HG02623 (cell line): ENCODE measurements at regions not wholly inside any gene's neighbourhood (a gene's known extent, or its start where the extent isn't known, plus 50 kb on each side); places are given as distances from the start of the nearest gene placed in this dataset.

Experiments
- ATAC-seq: cut with Tn5 transposase; IDR thresholded peaks from one replicate; pipeline ENCODE4 v1.9.1; 2021; ENCODE audit warnings: moderate library complexity; ENCODE audit not compliant: unreplicated experiment

- ATAC-seq, result no peak
Measured at GRCh38 chr5:159833846-159834245, 82.4 kb upstream of the ADRA1B start.

DNA sequence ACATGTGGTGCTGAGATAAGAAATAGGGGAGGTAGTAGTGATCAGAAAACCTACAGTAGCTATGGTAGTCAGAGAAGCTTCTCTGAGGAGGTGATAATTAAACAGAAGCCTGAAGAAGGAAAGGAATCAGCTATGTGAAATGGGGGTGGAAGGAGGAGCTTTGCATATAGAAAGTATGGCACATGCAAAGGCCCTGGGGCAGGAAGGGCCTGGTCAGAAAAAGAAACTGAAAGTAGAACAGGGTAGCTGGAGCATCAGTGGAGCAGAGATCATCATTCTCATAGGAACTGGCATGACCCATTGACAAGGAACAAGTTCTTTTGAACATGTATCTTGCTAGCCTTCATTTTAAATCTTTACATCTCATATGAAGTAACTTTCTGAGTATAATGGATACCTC, 80.7 kb upstream of the ADRA1B start:
- no peak for ATAC-seq

GRCh38 chr5:159836691-159837090, 79.6 kb upstream of the ADRA1B start:
- ATAC-seq, result no peak

DNA sequence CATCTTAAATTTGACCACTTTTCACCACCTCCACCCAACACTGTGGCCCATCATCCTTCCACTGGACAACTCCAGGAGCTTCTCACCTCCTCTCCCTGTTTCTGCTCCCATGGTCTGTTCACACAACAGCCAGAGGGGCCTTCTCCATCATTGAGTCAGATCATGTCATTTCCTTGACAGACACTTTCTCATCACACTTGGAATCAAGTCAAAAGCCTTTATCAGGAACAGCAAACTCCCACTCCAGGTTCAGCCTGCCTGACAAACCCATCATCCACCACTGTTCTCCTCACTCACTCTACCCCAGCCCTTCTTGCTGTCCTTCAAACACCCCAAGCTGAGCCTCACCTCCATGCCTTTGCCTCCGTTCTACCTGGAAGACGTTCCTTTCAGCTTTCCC, 78.4 kb upstream of the ADRA1B start:
- ATAC-seq, result no peak

DNA sequence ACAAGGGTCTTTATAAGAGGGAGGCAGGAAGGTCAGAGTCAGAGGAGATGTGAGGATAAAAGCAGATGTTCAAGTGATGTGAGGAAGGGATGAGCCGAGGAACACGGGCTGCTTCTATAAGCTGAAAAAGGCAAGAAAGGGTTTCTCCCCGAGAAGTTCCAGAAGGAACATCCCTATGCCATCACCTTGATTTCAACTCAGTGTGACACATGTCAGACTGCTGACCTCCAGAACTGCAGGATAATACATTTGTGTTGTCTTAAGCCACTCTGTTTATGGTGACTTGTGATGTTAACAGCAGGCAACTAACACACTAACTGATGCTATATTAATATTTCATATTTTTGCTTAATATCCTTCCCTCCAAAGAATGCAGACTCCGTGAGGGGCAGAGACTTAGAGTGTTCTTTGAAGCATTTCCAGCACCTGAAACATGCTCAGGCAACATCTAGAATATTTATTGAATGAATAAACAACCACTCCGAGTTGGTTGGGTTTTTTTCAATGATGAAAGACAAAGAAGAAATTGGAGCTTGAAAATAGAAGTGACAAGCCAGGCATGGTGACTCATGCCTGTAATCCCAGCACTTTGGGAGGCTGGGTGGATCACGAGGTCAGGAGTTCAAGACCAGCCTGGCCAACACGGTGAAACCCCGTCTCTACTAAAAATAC, 77.6 kb upstream of the ADRA1B start:
- ATAC-seq, result no peak

DNA sequence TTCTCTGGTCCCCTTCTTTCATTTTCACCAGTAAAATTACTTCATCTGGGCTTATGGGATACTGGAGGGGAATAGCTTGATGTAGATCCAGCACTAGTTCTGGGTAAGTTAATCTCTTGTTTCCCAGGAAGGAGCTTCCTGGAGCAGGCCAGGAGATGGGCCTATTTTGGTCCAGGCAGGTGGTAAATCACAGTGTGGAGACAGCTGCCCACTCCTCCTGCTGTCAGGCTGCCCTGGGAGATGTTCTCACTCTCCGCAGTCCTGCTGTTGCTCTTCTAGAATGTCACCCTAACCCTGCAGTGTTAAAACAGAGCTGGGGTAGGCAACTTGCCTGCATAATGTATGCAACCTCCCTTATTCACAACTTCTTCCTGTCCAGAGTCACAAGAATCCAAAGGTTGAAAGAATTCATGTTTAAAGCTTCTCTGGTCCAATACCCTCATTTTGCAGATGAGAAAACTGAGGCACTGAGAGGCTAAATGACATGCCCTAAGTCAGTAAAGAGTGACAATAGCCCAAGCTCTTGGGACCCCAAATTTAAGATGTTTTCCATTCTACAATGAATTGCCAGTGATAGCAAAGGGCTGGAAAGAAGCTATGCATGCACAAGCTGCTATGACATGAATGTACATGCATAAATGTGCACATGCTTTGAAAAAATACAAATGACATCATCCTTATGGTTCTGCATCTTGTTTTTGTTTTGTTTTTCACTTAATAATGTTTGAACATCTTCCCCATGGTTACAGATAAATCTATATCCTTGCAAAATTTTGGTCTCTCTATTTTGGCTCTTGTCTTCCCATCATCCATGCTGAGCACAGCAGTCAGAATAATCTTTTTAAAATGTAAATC, 71.8 kb upstream of the ADRA1B start:
- ATAC-seq, result no peak

GRCh38 chr5:159849437-159850083, 66.7 kb upstream of the ADRA1B start:
- no peak for ATAC-seq

GRCh38 chr5:159850160-159850559, 66.1 kb upstream of the ADRA1B start:
- ATAC-seq, result no peak

- no peak for ATAC-seq
Measured at GRCh38 chr5:159851053-159851452, 65.2 kb upstream of the ADRA1B start.

DNA sequence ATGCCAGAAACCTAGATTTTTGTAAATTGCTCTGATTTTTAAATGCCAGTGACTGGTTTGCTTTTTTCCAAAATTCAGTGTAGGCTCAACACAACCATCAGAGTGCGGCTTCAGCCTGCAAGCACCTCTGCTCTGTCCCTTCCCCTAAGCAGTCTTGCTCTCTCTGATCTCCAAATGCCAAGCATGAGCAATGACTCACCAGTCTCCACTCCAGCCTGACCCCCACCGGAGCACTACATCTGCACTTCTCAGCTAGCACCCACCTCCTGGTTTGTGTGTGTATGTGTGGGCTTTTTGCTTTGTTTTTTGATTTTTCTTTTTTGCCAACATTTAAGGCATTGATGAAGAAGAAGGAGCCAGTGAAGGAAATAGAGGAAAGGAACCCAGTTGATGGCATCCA, 61.4 kb upstream of the ADRA1B start:
- ATAC-seq, result no peak

- no peak for ATAC-seq
Measured at GRCh38 chr5:159855476-159856191, 60.6 kb upstream of the ADRA1B start.

DNA sequence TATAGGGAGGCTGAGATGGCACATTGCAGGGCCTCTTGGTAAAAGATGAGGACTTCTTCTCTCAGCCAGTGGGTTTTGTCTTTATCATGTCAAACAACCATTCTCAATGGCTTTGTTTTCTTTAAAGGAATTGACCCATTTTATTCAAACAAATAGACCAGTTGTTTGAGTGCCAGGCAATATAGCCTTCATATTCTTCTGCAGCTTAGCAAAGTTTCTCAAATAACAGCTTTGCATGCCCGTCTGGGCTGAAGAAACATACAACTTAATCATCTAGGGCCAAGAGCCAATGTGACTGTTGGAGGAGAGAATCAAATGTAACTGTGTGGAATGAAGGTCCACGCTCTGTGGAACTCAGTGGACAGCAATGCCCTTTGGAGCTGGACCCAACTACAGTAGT, 57.4 kb upstream of the ADRA1B start:
- no peak for ATAC-seq

- no peak for ATAC-seq
Measured at GRCh38 chr5:159861086-159861485, 55.2 kb upstream of the ADRA1B start.

- ATAC-seq, result peak; percentile 72
Measured at GRCh38 chr5:159864885-159865691, 51.2 kb upstream of the ADRA1B start.

DNA sequence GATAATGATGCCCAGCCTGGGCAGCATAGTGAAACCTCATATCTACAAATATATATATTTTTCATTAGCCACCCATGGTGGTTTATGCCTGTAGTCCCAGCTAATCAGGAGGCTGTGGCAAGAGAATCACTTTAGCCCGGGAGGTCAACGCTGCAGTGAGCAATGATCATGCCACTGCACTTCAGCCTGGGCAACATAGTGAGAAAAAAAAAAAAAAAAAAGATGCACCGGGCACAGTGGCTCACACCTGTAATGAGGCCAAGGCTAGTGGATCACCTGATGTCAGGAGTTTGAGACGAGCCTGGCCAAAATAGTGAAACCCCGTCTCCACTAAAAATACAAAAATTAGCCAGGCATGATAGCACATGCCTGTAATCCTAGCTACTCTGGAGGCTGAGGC, 50.2 kb upstream of the ADRA1B start:
- ATAC-seq, result no peak
